ENCODE measurements at regions not wholly inside any gene's neighbourhood (a gene's known extent, or its start where the extent isn't known, plus 50 kb on each side); places are given as distances from the start of the nearest gene placed in this dataset.

DNA sequence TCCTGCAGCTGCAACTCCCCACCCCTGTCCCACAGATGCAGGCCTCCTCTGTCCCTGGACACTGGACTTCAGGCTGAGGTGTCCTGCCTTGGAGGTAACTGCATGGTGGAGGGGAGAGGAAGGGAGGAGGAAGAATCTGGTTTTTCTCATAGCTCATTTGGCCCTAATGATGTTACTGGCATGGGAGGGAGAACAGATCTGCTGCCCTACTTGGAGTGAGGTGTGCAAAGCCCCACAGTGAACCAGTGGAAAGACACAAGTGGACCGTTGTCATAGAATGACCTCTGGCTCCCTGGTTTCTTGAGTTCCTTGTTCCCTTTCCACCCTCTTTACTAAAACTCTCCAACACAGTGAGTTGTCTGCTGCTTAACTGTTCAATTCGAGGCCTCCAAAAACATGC is 215.9 kb downstream of the BARX2 start:
- no peak for DNase-seq

DNA sequence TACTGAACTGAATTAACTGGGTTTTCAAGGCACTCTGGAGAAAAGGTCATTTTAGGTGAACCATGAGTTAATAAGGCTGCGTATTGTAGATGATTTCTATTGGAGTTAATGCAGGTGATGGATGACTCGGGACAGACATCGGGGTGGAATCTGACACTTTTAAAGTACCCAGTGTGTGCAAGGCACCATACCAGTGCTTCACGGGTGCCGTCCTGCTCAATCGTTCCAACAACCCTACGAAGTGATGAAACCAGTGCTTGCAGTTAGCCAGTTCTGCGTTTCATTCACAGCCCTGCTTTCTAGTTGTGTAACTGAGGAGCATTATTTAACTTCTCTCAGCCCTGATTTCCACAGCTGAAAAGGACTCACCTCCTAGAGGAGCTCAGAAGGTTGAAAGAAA is 216.5 kb downstream of the BARX2 start:
- no peak for DNase-seq

- peak; percentile 52 for DNase-seq
These were observed 217.4 kb downstream of the BARX2 start for GRCh38 chr11:129593098-129593497.

- no peak for DNase-seq
These were observed 219.7 kb downstream of the BARX2 start for GRCh38 chr11:129595038-129595962.

DNA sequence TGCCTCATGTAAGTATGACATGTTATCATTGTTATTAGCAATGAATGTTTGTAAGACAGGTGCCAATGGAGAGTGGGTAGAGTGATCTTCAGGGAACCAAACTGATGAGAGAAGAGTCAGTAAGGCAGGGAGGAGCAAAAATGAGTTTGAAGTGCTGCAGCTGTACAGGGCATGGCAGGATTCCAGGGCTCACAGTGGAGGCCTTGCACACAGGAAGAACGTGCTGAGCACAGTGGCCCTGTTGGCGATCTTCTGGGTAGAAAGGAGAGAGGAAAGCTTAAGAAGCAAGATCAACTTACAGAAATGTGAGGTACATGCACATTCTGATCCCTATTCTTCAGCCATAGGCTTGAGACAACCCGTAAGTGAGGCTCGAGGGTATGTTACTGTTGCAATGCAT is 219.3 kb upstream of the TMEM45B start:
- no peak for DNase-seq

GRCh38 chr11:129598378-129598777 is 217.3 kb upstream of the TMEM45B start:
- DNase-seq: no peak

DNA sequence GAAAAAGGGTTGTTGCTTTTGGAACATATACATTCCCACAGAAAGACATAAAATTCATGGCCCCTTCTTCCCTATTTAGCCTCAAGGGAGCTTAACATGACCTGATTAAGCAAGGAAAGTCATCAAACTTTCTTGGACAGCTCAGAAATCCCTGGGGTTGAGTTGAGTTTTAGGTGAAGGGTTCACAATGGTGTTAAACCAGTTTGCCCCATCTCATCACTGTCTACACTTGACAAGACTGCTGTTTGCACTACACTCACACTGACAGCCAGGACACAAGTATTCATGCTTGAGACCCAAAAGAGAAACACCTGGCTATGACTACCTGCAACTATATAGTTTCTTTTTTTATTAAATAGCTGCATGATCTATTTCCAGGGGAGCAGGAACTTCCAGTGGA is 209.8 kb upstream of the TMEM45B start:
- no peak for DNase-seq

DNA sequence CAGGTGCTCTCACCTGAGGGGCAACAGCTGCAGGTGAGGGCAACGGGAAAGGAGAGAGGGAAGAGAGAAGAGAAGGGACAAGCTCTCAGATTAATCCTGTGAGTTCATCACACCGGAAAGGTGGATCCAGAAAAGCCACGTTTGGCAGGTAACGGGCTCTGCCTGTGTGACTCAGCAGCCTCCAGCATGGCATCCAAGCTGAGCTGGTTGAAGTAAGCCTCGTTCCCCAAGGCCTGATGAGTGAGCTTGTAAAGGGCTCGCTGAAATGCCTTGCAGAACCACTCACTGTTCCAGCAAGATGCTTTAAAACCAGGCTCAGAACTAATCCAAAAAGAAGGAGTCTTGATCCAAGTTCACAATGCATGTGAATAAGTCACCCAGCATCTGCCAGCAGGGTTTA is 206.9 kb upstream of the TMEM45B start:
- DNase-seq: no peak

- no peak for DNase-seq
These were observed 205.5 kb upstream of the TMEM45B start for GRCh38 chr11:129610125-129610524.

- no peak for DNase-seq
These were observed 205.1 kb upstream of the TMEM45B start for GRCh38 chr11:129610545-129610944.

- DNase-seq: no peak
These were observed 203.8 kb upstream of the TMEM45B start for GRCh38 chr11:129611661-129612446.

- no peak for DNase-seq
These were observed 203.1 kb upstream of the TMEM45B start for GRCh38 chr11:129612447-129612961.

- DNase-seq: no peak
These were observed 202.6 kb upstream of the TMEM45B start for GRCh38 chr11:129613071-129613470.

DNA sequence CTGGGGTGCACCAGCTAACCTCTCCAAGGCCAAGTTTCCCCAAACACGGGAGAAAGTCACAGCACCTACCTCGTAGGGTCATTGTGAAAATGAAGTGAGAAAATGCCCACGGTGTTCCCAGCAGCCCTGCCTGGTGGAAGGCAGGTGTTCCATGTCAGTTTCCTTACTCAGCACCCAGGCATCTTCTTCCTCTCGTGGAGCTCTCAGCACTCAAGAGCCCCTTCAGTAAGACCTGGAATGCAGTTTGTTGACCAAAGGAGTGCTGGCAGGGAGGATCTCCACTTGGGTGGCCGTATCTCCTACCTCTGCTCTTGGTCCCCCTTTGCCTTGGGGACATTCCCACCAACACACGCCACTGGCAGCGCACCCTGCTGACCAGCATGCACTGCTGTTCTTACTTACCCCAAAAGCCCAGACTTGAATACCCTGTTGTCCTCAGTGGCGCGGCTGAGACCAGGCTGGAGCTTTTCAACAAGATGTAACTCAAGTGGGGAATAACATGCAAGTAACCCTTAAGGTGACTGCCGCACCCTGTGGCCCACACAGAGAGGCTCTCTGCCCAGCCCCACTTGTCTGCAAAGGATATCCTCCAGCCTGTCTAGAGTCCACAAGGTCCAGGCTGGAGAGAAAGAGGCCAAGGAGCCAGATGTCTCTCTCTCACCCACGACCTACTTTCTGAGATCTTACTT is 201.2 kb upstream of the TMEM45B start:
- no peak for DNase-seq

DNA sequence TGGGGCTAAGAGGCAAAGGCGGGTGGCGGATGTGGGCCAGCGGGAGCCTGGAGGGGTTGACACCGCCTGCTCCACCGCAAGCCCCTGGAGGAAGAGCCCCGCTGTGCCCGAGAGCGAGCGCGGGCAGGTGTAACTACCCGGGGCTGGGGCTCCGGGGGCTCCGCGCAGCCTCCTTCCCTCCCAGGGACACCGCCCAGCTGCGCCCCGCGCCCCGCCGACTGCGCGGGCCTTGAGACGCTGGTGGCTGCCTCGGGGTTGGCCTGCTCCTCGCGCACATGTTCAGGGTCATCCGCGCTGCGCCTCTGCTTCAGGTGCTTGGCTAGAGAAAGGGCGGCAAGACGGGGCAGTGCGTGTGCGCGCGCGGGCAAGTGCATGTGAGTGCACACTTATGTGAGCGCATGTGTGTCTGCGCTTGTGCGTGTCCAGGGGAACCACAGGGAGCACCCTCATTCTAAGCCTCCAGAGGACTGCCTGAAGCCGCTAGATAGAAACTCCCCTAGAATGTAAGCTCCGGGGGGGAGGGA is 197.5 kb upstream of the TMEM45B start:
- DNase-seq: no peak

DNA sequence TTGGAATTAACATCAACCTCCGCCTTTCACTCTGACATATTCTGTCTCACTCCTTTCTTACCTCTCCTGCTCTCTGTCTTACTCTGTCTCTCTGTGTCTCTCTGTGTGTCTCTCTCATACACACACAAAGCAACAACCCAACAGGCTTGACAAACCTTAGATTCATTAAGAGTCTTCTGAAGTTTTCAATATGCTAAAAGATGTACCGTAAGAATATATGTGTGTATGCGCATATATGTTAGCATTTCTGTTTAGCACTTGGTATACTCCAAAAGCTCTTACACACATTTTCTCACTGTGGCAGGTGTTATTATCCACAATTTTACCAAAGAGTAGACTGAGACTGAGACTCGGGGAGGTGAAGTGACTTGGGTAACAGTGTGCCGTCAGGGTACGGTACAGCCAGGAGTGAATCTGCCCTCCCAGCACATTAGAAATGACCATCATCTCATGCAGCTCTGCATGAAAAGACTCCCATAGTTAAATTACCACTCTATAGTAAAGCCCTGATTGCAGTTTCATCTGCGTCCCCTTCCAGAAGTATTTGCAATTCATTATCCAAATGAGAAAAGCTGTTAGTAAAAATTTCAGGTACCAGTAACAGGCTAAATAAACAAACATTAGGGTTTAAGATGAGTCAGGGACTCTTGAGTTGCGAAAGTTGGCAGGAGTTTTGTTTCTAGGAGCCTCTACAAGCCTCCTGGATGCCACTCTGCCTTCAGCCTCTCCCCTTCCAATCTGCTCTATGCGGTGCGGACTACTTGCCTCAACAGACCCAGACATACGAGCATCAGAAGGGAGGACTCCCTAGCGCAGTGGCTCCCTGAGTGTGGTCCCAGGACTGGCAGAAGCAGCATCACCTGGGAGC is 195.2 kb upstream of the TMEM45B start:
- DNase-seq: peak; percentile 64

DNA sequence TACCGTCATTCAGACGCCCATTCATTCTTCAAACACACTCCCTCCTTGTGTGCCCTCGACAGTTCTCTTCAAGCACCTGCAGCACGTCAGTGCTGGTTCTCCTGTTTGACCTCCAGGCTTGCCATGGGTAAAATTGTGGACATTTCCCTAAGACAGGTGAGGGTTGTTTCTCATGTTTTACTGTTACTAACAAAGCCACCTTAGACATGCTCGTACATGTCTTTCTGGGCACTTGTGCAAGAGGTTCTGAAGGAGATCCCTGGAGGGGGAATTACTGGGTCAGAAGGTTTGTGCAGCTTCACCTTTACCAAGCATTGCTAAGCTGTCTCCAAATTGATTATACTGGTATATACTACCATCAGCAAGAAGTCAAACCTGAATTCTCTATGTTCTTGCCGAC is 189.7 kb upstream of the TMEM45B start:
- DNase-seq: peak; percentile 67

DNA sequence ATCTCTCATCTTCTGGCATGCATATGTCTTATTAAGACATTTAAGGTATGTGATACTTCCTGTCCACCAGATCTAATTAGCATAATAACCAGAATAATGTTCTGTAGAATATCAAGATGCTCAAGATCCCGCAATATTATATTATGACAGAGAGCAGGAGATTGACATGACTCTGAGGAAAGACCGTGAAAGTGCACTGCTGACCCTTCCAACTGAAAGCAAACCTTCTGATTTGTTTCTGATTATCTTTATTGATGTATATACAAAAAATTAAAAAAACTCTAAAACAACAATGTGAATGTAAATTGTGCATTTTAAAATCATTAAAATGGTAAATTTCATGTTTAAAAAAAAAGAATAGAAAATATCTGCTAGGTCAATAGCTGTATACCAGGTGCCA is 184.4 kb upstream of the TMEM45B start:
- no peak for DNase-seq

DNA sequence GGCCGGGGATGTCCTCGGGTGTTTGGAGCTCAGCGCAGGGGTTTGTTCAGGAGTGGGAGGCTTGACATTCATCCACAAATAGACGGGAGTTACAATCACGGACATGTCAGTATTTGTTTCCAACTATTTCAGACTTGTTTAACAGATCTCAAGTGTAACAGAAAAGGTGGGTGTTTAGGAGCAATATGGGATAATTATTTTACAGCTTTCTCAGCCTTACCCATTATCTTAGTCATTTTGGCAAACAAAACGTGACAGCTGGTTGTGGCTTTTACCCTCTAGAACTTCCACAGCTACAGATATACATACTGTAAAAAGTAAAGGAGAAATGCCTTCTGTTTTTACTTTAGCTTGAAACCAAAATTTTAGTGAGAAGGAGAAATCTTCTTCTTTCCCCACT is 178.7 kb upstream of the TMEM45B start:
- no peak for DNase-seq

DNA sequence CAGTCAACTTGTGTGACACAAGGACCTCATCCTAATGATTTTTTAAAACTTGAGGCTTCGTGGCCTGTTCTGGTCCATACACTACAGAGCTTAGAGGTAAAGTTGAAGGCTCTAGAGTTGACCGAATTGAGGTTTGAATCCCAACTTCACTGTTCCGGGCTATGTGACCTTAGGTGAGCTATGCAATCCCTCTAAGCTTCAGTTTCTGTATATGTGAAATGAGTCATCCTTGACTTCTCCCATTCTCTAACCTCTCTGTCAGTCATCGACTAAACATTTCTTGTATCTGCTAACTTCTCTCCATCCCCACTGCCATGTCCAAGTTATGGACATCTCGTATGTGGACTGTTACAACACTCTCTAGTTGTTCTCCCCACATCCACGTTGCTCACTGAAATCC is 178.2 kb upstream of the TMEM45B start:
- DNase-seq: no peak

DNA sequence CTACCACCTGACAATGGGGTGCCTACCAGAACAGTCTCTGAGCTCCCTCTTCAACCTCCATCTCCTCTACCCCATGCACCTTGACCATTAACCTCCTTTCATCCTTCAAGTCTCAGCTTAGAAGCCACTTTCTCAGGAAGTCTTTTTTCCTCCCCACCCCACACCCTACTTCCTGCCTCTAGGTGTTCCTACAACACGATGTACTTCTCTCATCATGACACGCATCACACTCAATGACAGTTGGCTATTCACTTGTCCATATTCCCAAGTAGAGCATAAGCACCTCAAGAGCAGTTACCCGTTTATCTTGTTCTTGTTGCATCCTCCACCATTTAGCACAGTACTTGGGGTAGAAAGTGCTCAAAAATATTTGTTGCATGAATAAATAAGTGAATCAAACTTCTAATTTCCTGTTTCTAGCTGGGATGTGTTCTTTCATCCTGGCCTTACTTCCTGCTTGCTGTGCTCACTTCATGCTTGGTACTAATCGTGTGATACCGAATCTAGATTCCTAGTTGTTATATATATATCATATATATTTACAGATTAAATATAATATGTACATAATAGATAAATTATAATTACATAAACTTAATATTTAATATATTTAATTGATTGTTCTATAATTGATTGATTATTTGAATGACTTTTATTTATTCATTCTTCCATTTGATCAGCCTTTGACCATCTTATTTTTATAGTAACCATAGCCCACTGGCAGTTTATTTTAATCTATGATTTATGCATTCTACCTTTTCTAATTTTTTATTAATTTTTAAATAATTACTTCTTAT is 177.5 kb upstream of the TMEM45B start:
- no peak for DNase-seq
